ENCODE measurements at regions not wholly inside any gene's neighbourhood (a gene's known extent, or its start where the extent isn't known, plus 50 kb on each side); places are given as distances from the start of the nearest gene placed in this dataset.
"Not testable (repeated sequence)": the region's sequence is repeated elsewhere in the genome, so short reads cannot be mapped to it uniquely, and the experiment has no call there.

DNA sequence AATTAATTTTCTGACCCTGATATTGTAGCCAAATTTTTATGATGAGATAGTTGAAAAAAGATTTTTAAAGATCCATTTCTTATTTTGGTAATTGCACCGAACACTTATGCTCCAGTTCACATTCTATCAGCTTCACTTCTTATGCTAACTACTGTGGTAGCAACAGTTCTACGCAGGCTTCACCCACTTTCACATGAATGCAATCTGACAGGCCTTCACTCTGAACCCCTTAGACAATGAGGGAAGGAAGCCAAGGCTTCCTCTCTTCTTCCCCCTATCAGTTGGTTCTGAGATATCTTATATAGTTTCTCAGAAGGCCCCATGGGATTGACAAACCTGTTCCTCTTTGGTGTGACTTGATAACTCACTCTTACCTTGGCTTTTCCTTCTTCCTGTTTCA is 185.8 kb downstream of the CETN3 start:
- WGBS, 2 donors = 77 to 93% methylated on average over 2 of the region's 2 CpGs
- Histone ChIP-seq H3K9me3 (no peaks in the 10 kb centered on the region), H3K4me1 (no peaks in the 10 kb centered on the region), H3K36me3 (replicated peaks in 1 of 2; ENCODE audit: insufficient read depth in 1 of 2, low read depth in 2 of 2) (no peaks in the 10 kb centered on the region), H3K4me3 (no peak overlapping the region), H3K27ac (no peak overlapping the region), H3K27me3 (no peaks in the 10 kb centered on the region)
- DNase-seq = no peak
- intact Hi-C loops (cut with DNase I) = no loop called here
- ATAC-seq = no peak
- TF ChIP-seq POLR2A (IDR thresholded peaks at IDR 0.05) = no peak
- TF ChIP-seq, protein P1, sequence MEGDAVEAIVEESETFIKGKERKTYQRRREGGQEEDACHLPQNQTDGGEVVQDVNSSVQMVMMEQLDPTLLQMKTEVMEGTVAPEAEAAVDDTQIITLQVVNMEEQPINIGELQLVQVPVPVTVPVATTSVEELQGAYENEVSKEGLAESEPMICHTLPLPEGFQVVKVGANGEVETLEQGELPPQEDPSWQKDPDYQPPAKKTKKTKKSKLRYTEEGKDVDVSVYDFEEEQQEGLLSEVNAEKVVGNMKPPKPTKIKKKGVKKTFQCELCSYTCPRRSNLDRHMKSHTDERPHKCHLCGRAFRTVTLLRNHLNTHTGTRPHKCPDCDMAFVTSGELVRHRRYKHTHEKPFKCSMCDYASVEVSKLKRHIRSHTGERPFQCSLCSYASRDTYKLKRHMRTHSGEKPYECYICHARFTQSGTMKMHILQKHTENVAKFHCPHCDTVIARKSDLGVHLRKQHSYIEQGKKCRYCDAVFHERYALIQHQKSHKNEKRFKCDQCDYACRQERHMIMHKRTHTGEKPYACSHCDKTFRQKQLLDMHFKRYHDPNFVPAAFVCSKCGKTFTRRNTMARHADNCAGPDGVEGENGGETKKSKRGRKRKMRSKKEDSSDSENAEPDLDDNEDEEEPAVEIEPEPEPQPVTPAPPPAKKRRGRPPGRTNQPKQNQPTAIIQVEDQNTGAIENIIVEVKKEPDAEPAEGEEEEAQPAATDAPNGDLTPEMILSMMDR (IDR thresholded peaks at IDR 0.05) = no peak

- H3K4me1 ChIP-seq = no peaks in the 10 kb centered on the region
- H3K27me3 ChIP-seq = no peaks in the 10 kb centered on the region
- no peaks in the 10 kb centered on the region for H3K36me3 ChIP-seq (replicated peaks in 1 of 2; ENCODE audit: insufficient read depth in 1 of 2, low read depth in 2 of 2)
- H3K4me3 ChIP-seq = no peak overlapping the region
- DNase-seq (no peak), ATAC-seq (no peak)
- intact Hi-C loops (cut with DNase I) = no loop called here
- TF ChIP-seq, protein P1 (IDR thresholded peaks at IDR 0.05) = no peak
- TF ChIP-seq POLR2A (IDR thresholded peaks at IDR 0.05) = no peak
- 42 to 44% methylated on average over 2 of the region's 2 CpGs for WGBS, 2 donors
- no peaks in the 10 kb centered on the region for H3K9me3 ChIP-seq
- no peak overlapping the region for H3K27ac ChIP-seq
Observed at GRCh38 chr5:90221951-90222350, 187.6 kb downstream of the CETN3 start.

DNA sequence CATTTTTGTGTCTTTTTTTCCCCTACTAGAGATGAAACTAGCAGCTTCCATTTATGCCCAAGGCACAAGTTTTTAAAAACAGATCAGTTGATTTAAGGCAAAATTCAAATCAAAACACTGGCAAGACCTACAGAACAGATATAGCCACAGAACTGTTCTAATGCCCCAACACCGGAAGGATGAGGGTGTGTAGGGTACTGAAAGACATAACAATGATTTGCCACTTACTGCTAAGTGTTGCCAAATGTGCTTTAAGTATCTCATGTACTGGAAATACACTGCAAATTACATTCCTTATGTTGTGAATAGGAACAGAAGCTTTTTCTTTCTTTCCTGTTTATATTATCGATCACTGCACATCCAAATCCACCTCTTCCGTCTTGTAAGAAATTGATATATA is 189.0 kb downstream of the CETN3 start:
- no peak overlapping the region for H3K4me3 ChIP-seq
- H3K4me1 ChIP-seq = no peaks in the 10 kb centered on the region
- H3K27me3 ChIP-seq = no peaks in the 10 kb centered on the region
- H3K9me3 ChIP-seq = no peaks in the 10 kb centered on the region
- DNase-seq = no peak
- ATAC-seq = no peak
- no peak overlapping the region for H3K27ac ChIP-seq
- 79% methylated on average over 3 of the region's 3 CpGs for WGBS, 2 donors
- no peak for TF ChIP-seq POLR2A (IDR thresholded peaks at IDR 0.05)
- no peaks in the 10 kb centered on the region for H3K36me3 ChIP-seq (replicated peaks in 1 of 2; ENCODE audit: insufficient read depth in 1 of 2, low read depth in 2 of 2)
- intact Hi-C loops (cut with DNase I) = no loop called here

DNA sequence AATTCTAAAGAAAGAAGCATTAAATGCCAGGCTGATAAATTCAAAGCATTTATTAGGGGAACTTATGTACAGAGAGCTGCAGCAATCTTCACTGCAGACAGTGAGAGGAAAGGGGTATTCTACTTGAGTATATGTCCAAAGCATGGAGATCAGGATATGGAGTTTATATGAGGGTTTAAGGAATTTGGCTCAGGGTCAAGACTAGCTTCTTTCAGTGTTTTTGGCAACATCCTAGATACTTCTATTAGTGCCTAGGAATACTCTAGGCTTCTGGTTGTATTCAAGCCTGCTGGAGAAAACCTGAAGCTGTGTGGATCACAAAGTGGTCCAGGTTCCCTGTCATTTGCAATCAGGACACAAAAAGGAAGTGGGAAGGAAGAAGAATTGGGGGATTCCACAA is 194.6 kb downstream of the CETN3 start:
- intact Hi-C loops (cut with DNase I) = no loop called here
- H3K4me1 ChIP-seq = no peaks in the 10 kb centered on the region
- H3K9me3 ChIP-seq = no peaks in the 10 kb centered on the region
- H3K27ac ChIP-seq = no peak overlapping the region
- DNase-seq (no peak), ATAC-seq (no peak)
- TF ChIP-seq, protein P1 (IDR thresholded peaks at IDR 0.05) = no peak
- no peak for TF ChIP-seq POLR2A (IDR thresholded peaks at IDR 0.05)
- no peaks in the 10 kb centered on the region for H3K36me3 ChIP-seq (replicated peaks in 1 of 2; ENCODE audit: insufficient read depth in 1 of 2, low read depth in 2 of 2)
- H3K4me3 ChIP-seq = no peak overlapping the region
- no peaks in the 10 kb centered on the region for H3K27me3 ChIP-seq

DNA sequence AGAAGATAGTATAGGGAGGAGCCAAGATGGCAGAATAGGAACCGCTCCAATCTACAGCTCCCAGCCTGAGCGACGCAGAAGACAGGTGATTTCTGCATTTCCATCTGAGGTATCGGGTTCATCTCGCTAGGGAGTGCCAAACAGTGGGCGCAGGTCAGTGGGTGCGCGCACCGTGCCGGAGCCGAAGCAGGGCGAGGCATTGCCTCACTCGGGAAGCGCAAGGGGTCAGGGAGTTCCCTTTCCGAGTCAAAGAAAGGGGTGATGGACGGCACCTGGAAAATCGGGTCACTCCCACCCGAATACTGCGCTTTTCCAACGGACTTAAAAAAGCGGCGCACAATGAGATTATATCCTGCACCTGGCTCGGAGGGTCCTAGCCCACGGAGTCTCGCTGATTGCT is 201.2 kb downstream of the CETN3 start:
- H3K36me3 ChIP-seq (replicated peaks in 1 of 2; ENCODE audit: insufficient read depth in 1 of 2, low read depth in 2 of 2); H3K9me3 ChIP-seq; H3K4me3 ChIP-seq; ATAC-seq; H3K27ac ChIP-seq; H3K4me1 ChIP-seq; DNase-seq; intact Hi-C loops (cut with DNase I); H3K27me3 ChIP-seq: not testable (repeated sequence)
- 79 to 84% methylated on average over 25 of the region's 25 CpGs for WGBS, 2 donors

DNA sequence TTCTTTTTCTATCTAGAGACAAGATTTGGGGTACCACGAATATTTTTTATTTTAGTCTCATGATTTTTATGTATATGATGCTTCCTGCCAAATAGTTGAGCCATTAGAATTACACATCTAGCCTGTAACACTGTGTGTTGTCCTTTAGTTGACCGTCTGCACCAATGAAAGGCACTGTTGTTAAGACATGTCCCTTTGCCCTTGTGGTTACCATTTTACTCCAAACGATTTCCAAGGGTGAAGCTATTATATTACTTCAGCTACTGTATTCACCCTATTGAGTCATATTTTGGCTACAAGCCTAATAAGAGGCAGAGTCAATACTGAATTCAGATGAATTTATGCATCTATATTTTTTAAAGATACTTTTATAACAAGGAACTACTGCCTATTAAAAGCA is 207.6 kb downstream of the CETN3 start:
- ATAC-seq (no peak), DNase-seq (no peak)
- TF ChIP-seq, protein P1 (IDR thresholded peaks at IDR 0.05) = no peak
- no peak for TF ChIP-seq POLR2A (IDR thresholded peaks at IDR 0.05)
- intact Hi-C loops (cut with DNase I) = no loop called here
- Histone ChIP-seq H3K27ac (no peak overlapping the region), H3K4me3 (no peak overlapping the region), H3K4me1 (no peaks in the 10 kb centered on the region), H3K9me3 (no peaks in the 10 kb centered on the region), H3K27me3 (no peaks in the 10 kb centered on the region), H3K36me3 (replicated peaks in 1 of 2; ENCODE audit: insufficient read depth in 1 of 2, low read depth in 2 of 2) (no peaks in the 10 kb centered on the region)
- WGBS, 2 donors = 32 to 40% methylated on average over 3 of the region's 3 CpGs
